ENCODE measurements at regions not wholly inside any gene's neighbourhood (a gene's known extent, or its start where the extent isn't known, plus 50 kb on each side); places are given as distances from the start of the nearest gene placed in this dataset.

GRCh38 chr2:2561346-2562095, 230.4 kb upstream of the MYT1L start:
- TF ChIP-seq CTCF (IDR thresholded peaks at IDR 0.05), result no peak
- no peak for TF ChIP-seq POLR2AphosphoS5 (IDR thresholded peaks at IDR 0.05)
- no peak for TF ChIP-seq POLR2A (IDR thresholded peaks at IDR 0.05)
